ENCODE measurements at regions not wholly inside any gene's neighbourhood (a gene's known extent, or its start where the extent isn't known, plus 50 kb on each side); places are given as distances from the start of the nearest gene placed in this dataset.

GRCh38 chr4:167918077-167918476 is 174.3 kb upstream of the ANXA10 start:
- TF ChIP-seq ZNF565 (CRISPR knock-in tag; conservative IDR thresholded peaks at IDR 0.05; ENCODE audit: low read depth) (no peak), ZNF70 (CRISPR knock-in tag; IDR thresholded peaks at IDR 0.05) (no peak)

Measured in SK-N-SH treated with all-trans-retinoic acid at 6 μM for 48 hours (cell line).